PC-3 (cell line): ENCODE measurements at regions not wholly inside any gene's neighbourhood (a gene's known extent, or its start where the extent isn't known, plus 50 kb on each side); places are given as distances from the start of the nearest gene placed in this dataset.

Experiments
- CTCF ChIP-seq: fragments of 300-600 bp; sonication (generic); conservative IDR thresholded peaks from 2 replicates; pipeline ENCODE4 v1.5.1; 2017; ENCODE audit warnings: antibody characterized with exemption, low read depth, mild to moderate bottlenecking, low read length
- EZH2 ChIP-seq: fragments of 300-600 bp; sonication (generic); IDR thresholded peaks from one replicate; pipeline ENCODE4 v1.6.1; 2017; ENCODE audit warnings: antibody characterized with exemption, mild to moderate bottlenecking, low read length; ENCODE audit not compliant: unreplicated experiment
- EZH2phosphoT487 ChIP-seq: fragments of 300-600 bp; sonication (generic); IDR thresholded peaks from 2 replicates; pipeline ENCODE4 v1.6.1; 2018; ENCODE audit warnings: mild to moderate bottlenecking, antibody characterized with exemption, low read length, borderline replicate concordance

GRCh38 chr6:120395330-120395729 lies 939.0 kb downstream of the TBC1D32 start:
- TF ChIP-seq CTCF (no peak), EZH2 (no peak), EZH2phosphoT487 (no peak)
